Hepatocyte (in vitro differentiated cells): ENCODE measurements at regions not wholly inside any gene's neighbourhood (a gene's known extent, or its start where the extent isn't known, plus 50 kb on each side); places are given as distances from the start of the nearest gene placed in this dataset.

ENCODE experiments used
- DNase-seq: peaks from one replicate; pipeline ENCODE4 v3.0.0-alpha.2; 2016; ENCODE audit warnings: low spot score
- H2AFZ ChIP-seq: fragments of 200-600 bp; sonication (generic); 2 replicates; pipeline ENCODE4 v1.6.0; 2016; ENCODE audit warnings: antibody characterized with exemption, mild to moderate bottlenecking
- H3K27ac ChIP-seq: fragments of 200-600 bp; sonication (generic); 2 replicates; pipeline ENCODE4 v1.5.1; 2016; ENCODE audit warnings: mild to moderate bottlenecking
- H3K27me3 ChIP-seq: fragments of 200-600 bp; sonication (generic); 2 replicates; pipeline ENCODE4 v1.6.1; 2016
- H3K36me3 ChIP-seq: fragments of 200-600 bp; sonication (generic); replicated peaks from 2 replicates; pipeline ENCODE4 v1.5.1; 2016; ENCODE audit warnings: low read depth; ENCODE audit not compliant: insufficient read depth
- H3K4me1 ChIP-seq: fragments of 200-600 bp; sonication (generic); 2 replicates; pipeline ENCODE4 v1.5.1; 2016; ENCODE audit warnings: mild to moderate bottlenecking, moderate library complexity; ENCODE audit not compliant: insufficient read depth
- H3K4me2 ChIP-seq: fragments of 200-600 bp; sonication (generic); 2 replicates; pipeline ENCODE4 v1.6.0; 2016
- H3K4me3 ChIP-seq: fragments of 200-600 bp; sonication (generic); 2 replicates; pipeline ENCODE4 v1.5.1; 2016; ENCODE audit warnings: mild to moderate bottlenecking
- H3K79me2 ChIP-seq: fragments of 200-600 bp; sonication (generic); 2 replicates; pipeline ENCODE4 v1.6.0; 2017; ENCODE audit warnings: mild to moderate bottlenecking
- H3K9me2 ChIP-seq: fragments of 200-600 bp; sonication (generic); replicated peaks from 2 replicates; pipeline ENCODE4 v1.6.0; 2017; ENCODE audit warnings: mild to moderate bottlenecking; ENCODE audit not compliant: insufficient read depth
- H3K9me3 ChIP-seq: fragments of 200-600 bp; sonication (generic); 2 replicates; pipeline ENCODE4 v1.5.1; 2016; ENCODE audit warnings: low read depth, mild to moderate bottlenecking
- H4K20me1 ChIP-seq: fragments of 200-600 bp; sonication (generic); 2 replicates; pipeline ENCODE4 v1.6.0; 2016; ENCODE audit warnings: mild to moderate bottlenecking; ENCODE audit not compliant: insufficient read depth, poor library complexity, severe bottlenecking
- EZH2 ChIP-seq: fragments of 200-600 bp; sonication (generic); IDR thresholded peaks from 2 replicates; pipeline ENCODE4 v1.6.1; 2016; ENCODE audit warnings: antibody characterized with exemption, mild to moderate bottlenecking, borderline replicate concordance
- EZH2phosphoT487 ChIP-seq: fragments of 200-600 bp; sonication (generic); IDR thresholded peaks from one replicate; pipeline ENCODE4 v1.6.1; 2018; ENCODE audit warnings: antibody characterized with exemption, mild to moderate bottlenecking, low read depth, moderate library complexity; ENCODE audit not compliant: unreplicated experiment, severe bottlenecking
- WGBS: methylation state at CpG from one replicate; pipeline ENCODE4 v1.1.6; 2016; ENCODE audit warnings: low lambda C conversion rate; ENCODE audit errors: missing lambda C conversion rate; 5-methylcytosine and 5-hydroxymethylcytosine counted together
- TF ChIP-seq, protein P1 (sequence below): fragments of 200-600 bp; sonication (generic); IDR thresholded peaks from 2 replicates; pipeline ENCODE4 v1.5.1; 2016; ENCODE audit warnings: antibody characterized with exemption, mild to moderate bottlenecking; ENCODE audit not compliant: poor library complexity

DNA sequence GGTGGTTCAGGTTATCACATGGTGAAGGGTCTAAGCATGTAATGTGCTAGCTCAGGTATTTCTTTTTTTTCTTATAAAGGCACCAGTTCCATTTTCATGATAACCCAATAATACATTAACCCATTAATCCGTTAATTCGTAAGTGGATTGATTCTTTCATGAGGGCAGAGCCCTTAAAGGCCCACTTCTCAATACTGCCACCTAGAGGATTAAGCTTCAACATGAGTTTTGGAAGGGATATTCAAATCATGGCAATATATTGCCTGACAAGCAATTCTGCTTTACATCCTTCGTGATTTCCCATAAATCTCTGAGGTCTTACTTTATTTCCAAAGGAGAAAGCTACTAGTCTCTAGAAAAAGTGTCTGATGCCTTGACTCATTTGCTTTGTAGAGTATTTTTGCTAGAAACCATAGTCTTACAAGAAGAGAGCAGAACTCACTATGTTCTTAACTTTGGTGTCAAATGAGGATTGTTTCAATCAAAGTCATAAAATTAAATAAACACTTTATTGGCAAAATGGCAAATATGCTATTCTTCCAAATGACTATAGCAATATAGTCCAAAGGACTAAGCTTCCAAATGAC lies 271.3 kb downstream of the KCNS3 start:
- Histone ChIP-seq H3K4me3 (no peak overlapping the region), H3K79me2 (no peaks in the 10 kb centered on the region), H3K9me3 (no peaks in the 10 kb centered on the region), H3K27me3 (no peaks in the 10 kb centered on the region), H4K20me1 (no peaks in the 10 kb centered on the region), H3K4me2 (no peak overlapping the region), H3K9me2 (no peaks in the 10 kb centered on the region), H2AFZ (no peak overlapping the region), H3K27ac (no peak overlapping the region), H3K4me1 (no peaks in the 10 kb centered on the region), H3K36me3 (no peaks in the 10 kb centered on the region)
- DNase-seq: peak; percentile 69
- 21% methylated on average over 3 of the region's 3 CpGs for WGBS
- TF ChIP-seq, protein P1, sequence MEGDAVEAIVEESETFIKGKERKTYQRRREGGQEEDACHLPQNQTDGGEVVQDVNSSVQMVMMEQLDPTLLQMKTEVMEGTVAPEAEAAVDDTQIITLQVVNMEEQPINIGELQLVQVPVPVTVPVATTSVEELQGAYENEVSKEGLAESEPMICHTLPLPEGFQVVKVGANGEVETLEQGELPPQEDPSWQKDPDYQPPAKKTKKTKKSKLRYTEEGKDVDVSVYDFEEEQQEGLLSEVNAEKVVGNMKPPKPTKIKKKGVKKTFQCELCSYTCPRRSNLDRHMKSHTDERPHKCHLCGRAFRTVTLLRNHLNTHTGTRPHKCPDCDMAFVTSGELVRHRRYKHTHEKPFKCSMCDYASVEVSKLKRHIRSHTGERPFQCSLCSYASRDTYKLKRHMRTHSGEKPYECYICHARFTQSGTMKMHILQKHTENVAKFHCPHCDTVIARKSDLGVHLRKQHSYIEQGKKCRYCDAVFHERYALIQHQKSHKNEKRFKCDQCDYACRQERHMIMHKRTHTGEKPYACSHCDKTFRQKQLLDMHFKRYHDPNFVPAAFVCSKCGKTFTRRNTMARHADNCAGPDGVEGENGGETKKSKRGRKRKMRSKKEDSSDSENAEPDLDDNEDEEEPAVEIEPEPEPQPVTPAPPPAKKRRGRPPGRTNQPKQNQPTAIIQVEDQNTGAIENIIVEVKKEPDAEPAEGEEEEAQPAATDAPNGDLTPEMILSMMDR: peak; percentile 68
- no peak for TF ChIP-seq EZH2phosphoT487

DNA sequence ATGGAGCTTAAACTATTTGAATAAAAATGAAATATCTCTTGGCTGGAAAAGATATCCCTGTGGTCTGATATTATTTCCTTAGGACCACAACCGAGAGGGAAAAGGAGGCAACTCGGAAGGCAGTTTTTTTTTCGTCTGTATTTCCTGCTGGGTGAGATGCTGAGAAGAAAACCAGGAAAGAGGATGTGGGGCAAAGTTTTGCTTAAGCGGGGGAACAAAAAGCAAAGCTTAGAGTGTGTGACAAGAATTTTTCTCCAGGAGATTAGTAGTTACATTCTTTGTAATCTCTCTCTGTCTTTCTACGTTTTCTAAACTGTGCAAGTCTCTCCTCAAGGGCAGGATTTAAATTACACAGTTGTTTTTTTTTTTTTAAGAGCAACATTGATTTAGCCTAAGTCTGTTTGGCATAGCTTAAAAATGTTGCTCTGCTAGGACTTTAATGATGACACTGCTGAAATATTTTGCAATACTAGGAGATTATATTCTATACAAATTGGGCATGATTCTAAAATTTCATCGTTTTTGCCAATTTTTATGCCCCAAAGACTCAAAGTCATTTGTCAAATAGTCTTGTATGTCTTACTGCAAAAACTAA lies 258.5 kb downstream of the KCNS3 start:
- no peaks in the 10 kb centered on the region for H3K36me3 ChIP-seq
- H3K27me3 ChIP-seq: no peaks in the 10 kb centered on the region
- no peaks in the 10 kb centered on the region for H3K79me2 ChIP-seq
- no peaks in the 10 kb centered on the region for H4K20me1 ChIP-seq
- no peak overlapping the region for H3K27ac ChIP-seq
- TF ChIP-seq, protein P1: no peak
- TF ChIP-seq EZH2phosphoT487 (no peak), EZH2 (no peak)
- H3K9me2 ChIP-seq: no peaks in the 10 kb centered on the region
- H3K4me1 ChIP-seq: no peaks in the 10 kb centered on the region
- H2AFZ ChIP-seq: no peak overlapping the region
- no peak overlapping the region for H3K4me3 ChIP-seq
- H3K4me2 ChIP-seq: no peak overlapping the region
- WGBS: 57% methylated on average over 6 of the region's 6 CpGs
- no peak for DNase-seq
- H3K9me3 ChIP-seq: no peaks in the 10 kb centered on the region

DNA sequence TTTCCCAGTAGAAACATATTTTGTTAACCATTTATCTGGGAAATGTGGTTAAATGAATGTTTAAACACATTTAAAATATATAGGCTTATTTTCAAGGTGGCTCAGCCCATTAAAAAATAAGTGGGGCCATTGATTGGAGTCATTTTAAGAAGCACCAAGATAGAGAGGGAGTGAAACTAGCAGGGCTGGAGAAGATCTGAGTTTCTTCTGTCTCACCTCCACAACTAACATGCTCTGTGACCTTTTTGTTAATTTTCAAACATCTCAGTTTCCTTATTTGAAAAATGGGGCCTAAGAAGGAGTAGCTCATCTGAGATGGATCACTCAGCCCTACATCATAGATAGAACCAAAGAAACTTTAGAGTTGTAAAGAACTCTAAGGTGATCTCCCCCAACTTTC lies 254.8 kb downstream of the KCNS3 start:
- H3K27ac ChIP-seq: no peak overlapping the region
- H3K79me2 ChIP-seq: no peaks in the 10 kb centered on the region
- H2AFZ ChIP-seq: no peak overlapping the region
- H3K4me3 ChIP-seq: no peak overlapping the region
- H3K27me3 ChIP-seq: no peaks in the 10 kb centered on the region
- H3K4me2 ChIP-seq: no peak overlapping the region
- no peaks in the 10 kb centered on the region for H3K9me2 ChIP-seq
- H3K36me3 ChIP-seq: no peaks in the 10 kb centered on the region
- H4K20me1 ChIP-seq: no peaks in the 10 kb centered on the region
- no peaks in the 10 kb centered on the region for H3K4me1 ChIP-seq
- TF ChIP-seq EZH2phosphoT487 (no peak), EZH2 (no peak)
- TF ChIP-seq, protein P1: no peak
- H3K9me3 ChIP-seq: no peaks in the 10 kb centered on the region
- DNase-seq: no peak
